ENCODE measurements at regions not wholly inside any gene's neighbourhood (a gene's known extent, or its start where the extent isn't known, plus 50 kb on each side); places are given as distances from the start of the nearest gene placed in this dataset.
A peak's percentile ranks its signal among the peaks of the same experiment; 100 is the strongest.
"Not testable (repeated sequence)": the region's sequence is repeated elsewhere in the genome, so short reads cannot be mapped to it uniquely, and the experiment has no call there.

GRCh38 chr1:192418552-192419285 lies 101.9 kb downstream of the RGS21 start:
- no peak for DNase-seq (ENCODE audit: low read depth in 2 of 2)

GRCh38 chr1:192430644-192431043 lies 113.9 kb downstream of the RGS21 start:
- no peak for DNase-seq (ENCODE audit: low read depth in 2 of 2)

GRCh38 chr1:192435704-192436103 lies 118.9 kb downstream of the RGS21 start:
- DNase-seq (ENCODE audit: low read depth in 2 of 2), result no peak

- no peak for DNase-seq (ENCODE audit: low read depth in 2 of 2)
Observed at GRCh38 chr1:192436441-192437078, 119.8 kb downstream of the RGS21 start.

GRCh38 chr1:192438737-192439136 lies 121.9 kb downstream of the RGS21 start:
- no peak for DNase-seq (ENCODE audit: low read depth in 2 of 2)

GRCh38 chr1:192439373-192440025 lies 122.7 kb downstream of the RGS21 start:
- DNase-seq (ENCODE audit: low read depth in 2 of 2), result no peak

GRCh38 chr1:192441492-192441891 lies 124.7 kb downstream of the RGS21 start:
- no peak for DNase-seq (ENCODE audit: low read depth in 2 of 2)

- DNase-seq (ENCODE audit: low read depth in 2 of 2), result no peak
Observed at GRCh38 chr1:192442736-192443135, 125.9 kb downstream of the RGS21 start.

GRCh38 chr1:192443616-192444015 lies 126.8 kb downstream of the RGS21 start:
- DNase-seq (ENCODE audit: low read depth in 2 of 2), result no peak

- DNase-seq (ENCODE audit: low read depth in 2 of 2), result no peak
Observed at GRCh38 chr1:192445241-192445640, 128.4 kb downstream of the RGS21 start.

- peak; percentile 31 to 52 for DNase-seq (ENCODE audit: low read depth in 2 of 2)
Observed at GRCh38 chr1:192445839-192446489, 129.2 kb downstream of the RGS21 start.

GRCh38 chr1:192448026-192448578 lies 127.5 kb upstream of the RGS1 start:
- no peak for DNase-seq (ENCODE audit: low read depth in 2 of 2)

- no peak for DNase-seq (ENCODE audit: low read depth in 2 of 2)
Observed at GRCh38 chr1:192453360-192453992, 122.1 kb upstream of the RGS1 start.

GRCh38 chr1:192459467-192459866 lies 116.1 kb upstream of the RGS1 start:
- no peak for DNase-seq (ENCODE audit: low read depth in 2 of 2)

GRCh38 chr1:192461684-192462083 lies 113.9 kb upstream of the RGS1 start:
- DNase-seq (ENCODE audit: low read depth in 2 of 2), result no peak

- DNase-seq (ENCODE audit: low read depth in 2 of 2), result no peak
Observed at GRCh38 chr1:192462616-192463015, 113.0 kb upstream of the RGS1 start.

GRCh38 chr1:192463661-192464060 lies 111.9 kb upstream of the RGS1 start:
- no peak for DNase-seq (ENCODE audit: low read depth in 2 of 2)

- DNase-seq (ENCODE audit: low read depth in 2 of 2), result not testable (repeated sequence)
Observed at GRCh38 chr1:192465221-192465620, 110.4 kb upstream of the RGS1 start.

- peak in 1 of 2 donors; percentile 9 for DNase-seq (ENCODE audit: low read depth in 2 of 2)
Observed at GRCh38 chr1:192474080-192474683, 101.4 kb upstream of the RGS1 start.

- DNase-seq (ENCODE audit: low read depth in 2 of 2), result no peak
Observed at GRCh38 chr1:192475329-192475728, 100.2 kb upstream of the RGS1 start.

- DNase-seq (ENCODE audit: low read depth in 2 of 2), result no peak
Observed at GRCh38 chr1:192475970-192476369, 99.6 kb upstream of the RGS1 start.
